Fibroblast of skin of right quadriceps (primary cell): ENCODE measurements at regions not wholly inside any gene's neighbourhood (a gene's known extent, or its start where the extent isn't known, plus 50 kb on each side); places are given as distances from the start of the nearest gene placed in this dataset.

Experiments
- DNase-seq: peaks from one replicate; pipeline ENCODE4 v3.0.0-alpha.2; 2013

DNA sequence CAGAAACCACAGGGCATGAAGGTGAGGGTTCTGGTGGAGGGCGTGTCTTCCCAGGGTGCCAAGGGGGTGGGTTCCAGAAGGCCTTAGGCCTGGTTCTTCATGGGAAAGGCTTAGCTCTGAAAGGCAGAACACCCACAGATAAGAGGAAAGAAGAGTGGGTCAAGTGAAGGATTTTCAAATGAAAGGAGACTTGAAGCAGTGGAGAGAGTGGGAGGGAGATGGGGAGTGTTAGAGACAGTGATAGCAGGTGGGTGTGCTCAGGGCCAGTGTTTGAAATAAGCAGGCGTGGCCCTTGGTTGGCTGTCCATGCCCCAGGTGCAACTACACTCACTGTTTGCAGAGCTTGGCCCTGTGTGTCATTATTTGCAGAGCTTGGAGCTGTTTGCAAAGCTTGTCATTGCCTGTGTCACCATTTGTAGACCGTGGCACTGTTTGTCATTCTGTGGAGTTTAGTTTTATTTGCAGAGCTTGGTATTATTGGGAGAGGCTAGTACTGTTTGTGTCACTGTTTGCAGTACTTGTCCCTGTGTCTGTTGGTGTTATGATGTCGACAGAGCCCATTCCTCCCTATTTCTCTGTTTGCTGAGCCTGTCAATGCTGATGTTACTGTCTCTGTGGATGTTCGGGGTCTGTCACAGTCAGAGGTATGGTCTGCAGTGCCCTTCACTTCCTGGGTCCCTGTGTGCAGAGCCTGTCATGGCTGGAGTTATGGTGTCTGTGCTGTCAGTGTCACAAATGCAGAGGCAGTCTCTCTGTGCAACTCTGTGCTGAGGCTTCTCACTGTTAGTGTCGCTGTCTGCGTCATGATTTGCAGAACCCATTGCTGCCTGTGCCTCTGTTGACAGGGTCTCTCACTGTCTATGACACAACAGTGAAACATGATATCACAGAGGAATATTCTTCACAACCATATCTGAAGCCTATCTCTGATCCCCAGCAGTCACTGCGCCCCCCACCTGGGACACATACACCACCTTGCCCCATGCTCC, 127.7 kb upstream of the LRFN2 start:
- DNase-seq, result no peak

DNA sequence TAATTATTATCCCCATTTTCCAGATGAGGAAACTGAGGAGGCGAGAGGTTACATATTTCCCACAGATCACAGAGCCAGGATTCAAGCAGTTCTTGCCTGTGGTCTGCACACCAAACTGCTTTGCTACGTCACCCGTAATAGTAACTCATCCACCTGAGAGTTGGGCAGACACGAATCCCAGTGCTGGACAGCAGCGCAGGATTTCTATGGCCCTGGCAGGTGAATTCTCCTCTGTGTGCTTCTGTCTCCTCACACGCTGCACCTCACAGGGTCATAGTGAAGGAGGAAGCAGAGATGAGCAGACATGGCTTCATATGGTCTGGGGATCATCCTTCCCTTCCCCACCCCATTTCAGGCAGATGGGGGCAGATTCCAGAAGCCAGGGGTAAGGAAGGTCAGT, 127.0 kb upstream of the LRFN2 start:
- DNase-seq, result no peak

DNA sequence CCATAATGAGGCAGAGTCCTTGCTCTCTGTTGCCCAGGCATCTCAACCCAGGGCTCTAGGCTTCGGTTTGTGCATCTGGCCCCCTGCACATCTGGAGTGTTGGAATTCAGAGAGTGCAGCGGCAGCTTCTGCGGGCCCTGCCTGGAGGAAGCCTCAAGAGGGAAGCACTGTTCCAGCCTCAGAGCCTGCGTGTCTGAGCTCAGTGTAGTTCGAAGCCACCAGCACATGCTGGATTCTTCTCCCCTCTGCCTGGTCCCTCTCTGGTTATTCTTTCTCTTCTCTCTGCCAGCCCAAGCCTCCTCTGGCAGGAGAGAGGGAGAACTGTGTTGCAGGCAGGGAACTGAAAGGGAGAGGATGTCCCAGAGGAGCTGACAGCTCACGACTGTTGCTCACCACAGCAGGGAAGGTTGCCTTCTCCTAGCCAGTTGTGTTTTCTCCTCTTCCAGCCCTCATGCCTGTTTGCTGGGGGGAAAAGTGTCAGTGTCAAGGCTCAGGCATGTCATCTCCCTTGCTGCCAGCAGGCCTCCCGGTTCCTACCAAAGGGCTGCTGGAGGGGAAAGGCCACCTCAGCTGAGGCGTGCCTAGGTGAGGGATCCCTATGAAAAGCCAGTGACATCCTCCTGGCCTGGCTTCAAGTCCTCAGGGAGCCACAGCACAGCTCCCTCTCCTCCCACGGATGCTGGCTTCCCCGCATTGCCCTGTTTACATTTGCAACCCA, 126.0 kb upstream of the LRFN2 start:
- DNase-seq, result peak; percentile 23

DNA sequence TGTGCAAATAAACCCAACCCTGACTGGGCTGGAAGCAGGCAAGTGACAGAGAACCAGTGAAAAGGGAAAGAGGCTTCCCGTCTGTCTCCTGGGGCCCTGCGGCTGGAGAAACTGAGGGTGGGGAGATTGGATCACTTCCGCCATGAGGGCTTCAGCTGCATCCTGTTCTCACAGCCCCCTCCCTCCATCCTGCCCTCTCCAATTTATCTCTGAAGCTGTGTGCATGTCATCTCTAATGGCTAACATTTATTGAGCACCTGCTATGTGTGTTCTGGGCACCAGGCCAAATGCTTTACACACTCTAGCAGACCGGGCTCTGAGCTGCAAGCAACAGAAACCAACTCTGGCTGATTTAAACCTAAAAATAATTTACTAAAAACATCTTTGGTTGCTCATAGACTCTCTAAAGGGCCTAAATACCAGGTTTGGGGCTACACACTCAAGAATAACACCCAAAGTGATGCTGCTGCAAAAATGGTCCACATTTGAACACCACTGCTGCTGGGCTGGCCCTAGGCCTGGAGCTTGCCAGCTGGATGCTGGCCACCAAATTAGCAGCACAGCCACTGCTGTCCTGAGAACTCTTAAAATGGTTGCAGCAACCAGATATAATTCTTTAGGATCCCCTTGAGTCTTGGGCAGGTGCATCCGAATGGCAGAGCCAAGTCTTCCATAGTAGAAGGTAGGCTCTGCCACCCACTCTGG, 123.6 kb upstream of the LRFN2 start:
- no peak for DNase-seq

DNA sequence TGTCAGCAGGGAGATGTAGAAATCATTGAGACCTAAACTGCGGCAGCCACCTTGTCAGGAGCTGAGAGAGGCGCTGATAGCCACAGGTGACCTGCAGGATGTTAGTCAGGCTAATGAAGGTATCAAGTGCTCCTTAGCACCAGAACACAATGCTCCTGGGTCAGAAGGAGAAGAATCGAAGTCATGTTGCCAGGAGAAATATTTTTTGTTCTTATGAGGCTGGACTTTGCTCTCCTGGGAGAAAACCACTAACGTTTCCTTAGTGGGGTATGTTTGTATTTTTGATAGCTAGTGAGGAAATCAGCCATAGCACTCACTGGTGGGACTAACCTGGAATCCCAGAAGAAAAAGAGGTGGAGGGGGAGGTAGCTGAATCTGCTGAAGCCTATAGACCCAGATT, 120.9 kb upstream of the LRFN2 start:
- no peak for DNase-seq

DNA sequence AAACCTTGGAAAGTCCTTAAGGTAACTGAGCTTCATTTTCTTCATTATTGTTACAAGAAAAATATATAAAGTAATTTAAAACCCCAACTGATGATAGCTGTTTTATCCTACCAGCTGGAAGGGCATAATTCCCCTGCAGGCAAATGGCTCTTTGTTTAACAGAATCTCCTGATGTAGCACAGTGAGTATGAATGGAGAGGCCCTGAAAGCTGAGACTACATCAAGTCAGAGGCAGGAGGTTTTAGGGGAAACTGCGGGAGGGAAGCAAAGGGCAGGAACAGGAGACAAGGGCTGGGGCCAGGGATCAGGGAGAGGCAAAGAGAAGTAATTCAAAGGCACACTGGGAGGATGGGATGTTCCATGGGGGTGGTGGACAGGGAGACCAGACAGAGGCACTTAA, 119.0 kb upstream of the LRFN2 start:
- DNase-seq, result no peak

DNA sequence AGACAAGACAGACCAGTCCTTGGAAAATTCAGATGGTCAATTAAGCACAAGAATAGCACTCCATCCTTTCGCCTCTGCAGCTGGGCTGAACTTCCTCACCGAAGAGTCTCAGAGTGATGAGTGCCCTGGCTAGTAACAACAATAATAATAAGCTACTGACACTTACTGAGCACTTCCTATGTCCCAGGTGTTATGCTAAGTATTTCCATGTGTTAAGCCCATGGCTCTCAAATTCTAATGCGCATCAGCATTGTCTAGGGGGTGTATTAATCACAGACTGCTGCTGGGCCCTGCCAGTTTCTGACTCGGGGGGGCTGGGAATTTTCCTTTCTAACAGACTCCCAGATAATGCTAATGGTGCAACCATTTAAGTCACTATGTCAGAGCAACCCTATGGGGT, 118.2 kb upstream of the LRFN2 start:
- DNase-seq, result no peak

DNA sequence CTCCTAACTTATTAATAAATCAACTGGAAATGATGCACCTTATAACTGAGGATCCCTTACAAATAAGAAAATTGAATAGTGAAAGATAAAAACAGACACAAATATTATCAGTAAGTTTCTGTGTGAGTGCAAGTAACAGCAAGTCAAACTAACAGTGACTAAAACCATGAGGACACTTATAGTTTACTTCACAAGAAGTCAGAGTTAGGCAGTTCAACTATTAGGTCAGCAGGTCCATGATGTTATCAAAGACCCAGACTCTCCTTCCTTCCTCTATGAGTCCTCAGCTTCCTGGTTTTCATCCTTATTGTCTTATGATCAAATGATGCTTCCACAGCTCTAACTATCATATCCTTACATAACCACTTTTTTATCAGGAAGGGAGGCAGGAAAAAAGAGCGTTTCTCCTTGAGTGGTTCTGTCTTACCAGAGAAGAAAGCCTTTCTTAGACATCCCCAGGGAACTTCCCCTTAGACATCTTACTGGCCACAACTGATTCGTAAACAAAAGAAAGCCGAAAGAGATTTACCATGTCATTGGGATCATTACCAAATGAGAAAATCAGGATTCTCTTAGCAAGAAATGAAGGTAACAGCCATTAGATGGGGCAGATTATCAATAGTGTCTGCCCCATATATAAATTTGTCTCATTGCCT, 114.3 kb upstream of the LRFN2 start:
- DNase-seq, result no peak

DNA sequence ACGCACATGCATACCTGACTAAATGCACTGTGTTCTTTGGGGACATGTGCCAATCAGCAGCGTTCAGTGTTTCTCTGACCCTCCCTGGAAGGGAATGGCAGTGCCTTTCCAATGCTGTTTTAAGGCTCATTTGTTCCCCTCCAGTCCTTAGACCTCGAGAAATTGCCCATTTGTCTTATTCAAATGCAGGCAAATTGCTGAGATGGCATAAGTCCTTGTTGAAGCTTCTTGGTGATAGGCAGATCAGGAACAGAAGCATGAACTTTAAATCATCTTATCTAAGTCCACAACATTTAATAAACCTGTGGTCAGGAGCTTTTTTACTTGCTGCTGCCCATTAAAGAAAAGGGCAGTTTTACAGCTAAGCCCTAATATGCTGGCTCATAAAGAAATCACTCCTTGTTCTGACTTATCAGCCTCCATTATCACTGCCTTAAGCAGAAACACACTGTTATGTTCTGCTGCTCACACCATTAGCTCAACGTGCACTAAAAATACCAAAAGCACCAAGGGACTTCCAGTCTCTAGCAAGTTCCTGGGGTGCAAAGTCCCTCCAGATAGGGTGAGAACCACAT, 112.9 kb upstream of the LRFN2 start:
- DNase-seq, result no peak

DNA sequence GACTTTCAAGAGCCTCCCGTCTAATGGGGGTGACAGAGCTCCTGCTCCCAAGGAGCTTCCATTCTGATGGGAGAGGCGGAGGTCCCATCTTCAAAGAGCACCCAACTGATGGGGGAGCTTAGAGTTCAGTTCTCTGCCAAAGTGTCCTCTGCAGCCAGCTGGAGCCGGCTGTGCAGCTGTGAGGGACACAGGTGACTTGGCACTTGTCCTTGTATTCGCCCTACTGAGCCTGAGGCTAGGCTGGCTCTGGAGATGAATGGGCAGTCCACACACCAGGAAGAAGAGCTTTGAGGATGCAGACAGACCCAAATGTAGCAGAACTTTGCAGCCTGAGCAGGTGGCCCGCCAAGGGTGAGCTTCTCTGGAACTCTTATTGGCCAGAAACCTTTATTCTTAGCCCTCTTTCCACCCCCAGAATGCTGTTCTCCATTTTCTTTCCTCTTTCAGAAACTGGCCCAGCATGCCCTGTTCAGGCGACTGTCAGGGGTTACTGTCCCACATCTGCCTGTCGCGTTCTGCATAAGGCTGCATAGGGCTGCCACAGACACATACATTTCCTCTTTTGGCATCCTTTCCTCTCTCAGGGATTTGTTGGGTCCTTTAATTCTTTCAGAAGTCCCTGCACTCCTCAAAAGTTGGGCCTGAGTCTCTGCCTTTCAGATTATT, 108.7 kb upstream of the LRFN2 start:
- no peak for DNase-seq

DNA sequence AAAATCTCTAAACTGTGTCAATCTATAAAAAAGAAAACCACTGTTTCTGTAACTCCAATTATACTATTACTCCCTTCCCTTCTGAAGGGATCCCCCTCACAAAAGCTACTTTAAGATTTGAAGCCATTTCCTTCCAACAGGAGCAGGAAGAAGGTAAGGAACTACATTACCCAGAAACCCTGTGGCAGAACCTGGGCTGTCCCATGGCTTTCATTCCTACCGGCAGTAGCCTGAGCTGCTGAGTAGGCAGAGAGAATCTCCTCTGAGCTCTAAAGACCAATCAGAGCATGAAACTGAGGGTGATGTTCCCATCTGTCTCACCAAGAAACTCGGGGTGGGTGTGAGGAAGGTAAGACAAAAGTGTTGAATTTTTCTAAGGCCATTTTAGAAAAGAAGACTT, 108.0 kb upstream of the LRFN2 start:
- no peak for DNase-seq

DNA sequence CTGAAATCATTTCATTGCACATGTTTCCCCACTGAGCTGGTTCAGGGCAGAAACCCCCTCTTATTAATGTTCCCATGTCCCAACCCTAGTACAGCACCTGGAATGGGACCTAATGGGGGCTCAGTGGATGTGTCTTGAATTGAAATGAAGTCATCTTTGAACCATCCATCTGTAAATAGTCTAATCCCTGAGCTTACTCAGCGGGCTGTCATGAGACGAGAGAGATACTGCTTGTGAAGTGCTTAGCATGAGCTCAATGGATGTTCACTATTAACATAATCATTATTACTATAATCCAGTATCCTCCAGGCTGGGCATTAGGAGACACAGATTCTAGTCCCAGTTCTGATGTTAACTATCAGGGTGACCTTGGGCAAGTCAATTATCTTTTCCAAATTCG, 106.6 kb upstream of the LRFN2 start:
- DNase-seq, result no peak

DNA sequence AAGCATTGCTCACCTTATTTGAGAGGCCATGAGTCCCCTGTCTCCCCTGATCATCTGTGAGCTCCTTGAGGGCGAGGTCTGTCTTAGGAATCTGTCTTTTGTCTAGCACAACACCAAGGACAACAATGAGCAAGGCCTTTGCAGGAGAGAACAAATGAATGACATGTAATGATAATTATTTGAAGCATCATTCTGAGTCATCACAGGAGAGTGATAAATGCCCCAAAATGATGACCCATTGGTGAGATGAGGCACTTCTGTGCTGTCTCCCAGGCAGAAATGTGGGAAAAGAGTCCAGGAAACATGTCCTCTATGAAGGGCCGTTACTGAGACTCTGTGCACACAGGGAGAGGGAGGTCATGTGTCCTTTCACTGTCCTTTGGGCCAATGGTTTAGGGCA, 105.2 kb upstream of the LRFN2 start:
- no peak for DNase-seq

DNA sequence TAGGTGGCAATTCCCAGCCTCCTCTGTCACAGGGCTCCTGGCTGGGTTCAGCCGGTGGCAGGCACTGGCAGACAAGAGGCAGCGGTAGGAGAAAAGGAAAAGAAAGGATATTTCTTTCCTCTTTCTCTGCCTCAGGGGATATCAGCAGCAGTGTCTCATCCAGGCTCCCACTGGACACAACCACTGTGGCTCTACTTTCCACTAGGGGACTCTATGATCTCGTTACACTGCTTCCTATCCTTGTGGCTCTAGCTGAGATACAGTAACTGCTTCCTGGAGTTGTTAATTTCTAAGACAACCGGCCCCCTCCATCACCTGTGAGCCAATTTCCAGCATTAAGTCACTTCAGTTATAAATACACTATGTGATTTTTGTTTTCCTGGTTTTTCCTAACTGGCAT, 102.0 kb upstream of the LRFN2 start:
- no peak for DNase-seq

DNA sequence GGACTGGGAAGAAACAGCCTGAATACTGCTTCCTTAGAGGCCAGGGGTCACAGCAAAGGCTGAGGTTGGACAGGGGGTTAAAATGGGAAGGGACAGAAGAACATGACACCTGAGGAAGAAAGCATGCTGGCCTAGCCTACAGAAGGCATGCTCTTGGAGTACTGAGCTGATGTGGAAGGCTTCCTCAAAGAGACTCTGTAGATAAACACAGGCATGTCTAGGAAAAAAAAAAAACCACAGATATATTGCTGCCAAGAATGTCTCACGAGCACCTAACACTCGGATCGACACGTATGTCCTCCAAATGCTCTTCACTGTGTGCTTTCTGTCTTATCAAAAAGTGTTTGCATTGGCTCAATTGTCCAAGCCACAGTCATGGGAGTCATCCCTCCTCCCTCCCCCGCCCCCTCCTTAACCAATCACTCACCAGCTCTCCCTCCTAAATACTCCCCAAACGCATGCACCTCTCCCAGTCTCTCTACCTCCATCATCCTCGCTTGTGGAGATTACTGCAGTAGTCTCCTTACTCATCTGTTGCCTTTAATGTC, 101.1 kb upstream of the LRFN2 start:
- no peak for DNase-seq

DNA sequence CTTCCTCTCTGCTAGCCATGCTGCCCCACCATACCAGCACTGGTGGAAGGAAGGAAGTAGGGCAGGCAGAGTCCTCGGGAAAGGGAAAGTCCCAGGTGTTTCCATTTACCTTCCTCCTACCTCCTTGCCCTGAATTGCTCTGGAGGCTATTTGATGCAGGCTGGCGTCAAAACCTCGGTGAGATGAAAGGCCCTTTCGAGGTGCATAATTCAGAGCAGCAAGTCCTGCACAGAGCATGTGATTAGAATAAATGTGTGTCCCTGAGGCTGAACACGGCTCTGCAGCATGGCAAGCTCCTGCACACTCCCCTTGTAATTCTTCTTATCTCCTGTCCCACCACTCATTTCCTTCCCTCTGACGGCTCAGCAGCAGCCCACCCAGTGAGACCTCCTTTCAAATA, 98.7 kb upstream of the LRFN2 start:
- no peak for DNase-seq

DNA sequence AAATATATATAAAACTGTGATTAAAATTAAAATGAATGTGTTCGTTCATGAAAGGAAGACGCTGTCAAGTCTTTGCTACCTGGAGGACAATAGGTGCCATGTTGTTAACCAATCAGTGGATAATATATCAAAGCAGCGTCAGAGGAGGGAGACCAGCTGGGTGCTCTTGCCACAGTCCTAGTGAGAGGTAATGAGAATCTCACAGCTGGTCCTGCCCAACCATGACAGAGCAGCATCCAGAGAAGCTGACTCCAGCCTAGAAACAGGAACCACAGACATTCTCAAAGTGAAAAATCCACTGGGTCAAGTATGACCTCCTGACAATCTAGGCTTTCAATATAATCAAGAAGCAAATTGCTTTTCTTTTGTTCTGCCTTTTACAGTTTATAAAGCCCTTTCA, 94.5 kb upstream of the LRFN2 start:
- DNase-seq, result no peak

DNA sequence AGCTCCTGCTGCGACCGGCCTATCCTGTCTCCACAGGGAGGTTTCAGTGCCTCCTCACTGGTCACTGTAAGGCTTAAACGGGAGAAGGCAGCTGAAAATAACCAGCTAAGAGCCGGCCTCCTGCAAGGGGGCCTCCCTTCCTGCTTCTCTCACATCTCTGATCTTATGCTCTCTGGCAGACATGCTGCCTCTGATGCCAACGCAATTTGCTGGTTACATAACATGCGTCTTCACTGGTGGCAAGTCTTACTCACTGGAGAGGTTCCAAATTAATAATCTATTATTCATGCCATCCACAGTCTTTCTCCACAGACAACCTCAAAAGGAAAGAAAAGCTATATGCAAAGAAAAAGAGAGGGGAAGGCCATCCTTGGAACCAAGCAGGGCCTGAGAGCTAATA, 91.8 kb upstream of the LRFN2 start:
- DNase-seq, result no peak

DNA sequence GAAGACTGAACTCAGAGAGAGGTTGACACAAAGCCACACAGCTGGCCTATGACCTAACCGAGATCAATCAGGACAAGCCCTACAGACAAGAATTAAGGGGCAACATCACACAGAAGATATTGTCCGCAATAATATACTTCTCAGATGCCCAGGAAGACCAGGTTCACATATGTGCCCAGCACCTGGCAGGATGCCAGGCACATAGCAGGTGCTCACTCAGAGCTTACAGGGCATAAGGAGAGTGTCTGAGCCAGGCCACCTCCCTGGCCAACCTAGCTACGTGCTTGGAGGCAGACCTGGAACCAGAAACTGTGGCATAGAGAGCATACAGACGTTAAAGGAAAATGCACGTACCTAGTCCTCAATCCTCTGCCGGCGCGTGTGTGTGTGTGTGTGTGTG, 87.0 kb upstream of the LRFN2 start:
- DNase-seq, result no peak

DNA sequence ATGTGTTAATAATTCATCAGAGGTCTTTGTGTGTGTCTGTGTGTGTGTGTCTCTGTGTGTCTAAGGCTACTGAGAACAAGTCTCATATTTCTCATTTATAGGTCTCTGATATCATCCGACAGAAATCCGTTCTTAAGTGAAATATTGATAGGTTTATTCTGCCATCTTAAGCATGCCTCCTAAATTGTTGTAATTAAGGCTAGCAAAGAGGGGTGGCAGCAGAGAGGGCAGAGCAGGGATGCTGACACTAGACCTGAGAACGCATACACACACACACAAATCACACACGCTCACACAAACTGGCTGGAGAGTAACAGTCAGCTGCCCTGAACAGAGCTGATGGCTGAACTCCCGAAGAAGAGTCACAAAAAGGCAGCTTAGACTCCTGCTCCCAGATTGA, 84.9 kb upstream of the LRFN2 start:
- no peak for DNase-seq

DNA sequence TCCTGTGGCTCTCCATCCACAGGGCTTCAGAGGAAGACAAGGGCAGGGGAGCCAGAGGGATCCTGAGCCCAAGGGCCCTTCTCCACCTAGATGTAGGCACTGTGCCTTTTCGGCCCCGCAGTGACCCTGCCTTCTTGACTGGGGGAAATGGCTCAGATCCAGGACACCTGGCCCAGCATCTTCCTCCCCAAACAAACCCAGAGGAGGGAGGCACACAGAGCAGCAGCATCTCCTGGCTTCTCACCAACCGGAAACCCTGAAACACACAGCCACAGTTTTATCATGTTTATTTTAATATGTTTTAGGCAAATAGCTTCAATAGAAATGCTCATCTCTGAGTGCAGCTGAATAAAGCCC, 84.5 kb upstream of the LRFN2 start:
- DNase-seq, result no peak
